GF-D8 (cell line): ENCODE measurements at regions not wholly inside any gene's neighbourhood (a gene's known extent, or its start where the extent isn't known, plus 50 kb on each side); places are given as distances from the start of the nearest gene placed in this dataset.
"Not testable (repeated sequence)": the region's sequence is repeated elsewhere in the genome, so short reads cannot be mapped to it uniquely, and the experiment has no call there.

Experiments
- DNase-seq: peaks from one replicate; lab custom pipeline; 2025; lab: John Stamatoyannopoulos, UW

DNA sequence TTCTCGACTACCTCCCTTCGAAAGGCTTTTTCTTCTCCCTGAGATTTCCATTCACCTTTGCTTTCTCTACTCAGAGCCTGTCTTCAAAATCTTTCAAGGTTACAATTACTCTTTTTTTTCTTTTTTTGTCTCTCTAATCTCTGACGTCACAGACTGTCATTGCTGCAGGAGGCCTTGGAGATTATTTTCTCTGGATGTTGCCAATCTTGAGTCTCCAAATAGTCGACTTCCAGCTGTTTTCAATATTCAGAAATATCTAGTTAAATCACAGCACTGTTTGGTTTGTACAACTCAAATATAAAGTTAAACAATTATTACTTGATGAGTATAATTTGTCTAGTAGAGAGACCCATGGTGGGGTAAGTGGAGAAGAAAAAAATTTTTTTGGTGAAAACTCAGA is 359.0 kb upstream of the BOD1L1 start:
- DNase-seq, result no peak

DNA sequence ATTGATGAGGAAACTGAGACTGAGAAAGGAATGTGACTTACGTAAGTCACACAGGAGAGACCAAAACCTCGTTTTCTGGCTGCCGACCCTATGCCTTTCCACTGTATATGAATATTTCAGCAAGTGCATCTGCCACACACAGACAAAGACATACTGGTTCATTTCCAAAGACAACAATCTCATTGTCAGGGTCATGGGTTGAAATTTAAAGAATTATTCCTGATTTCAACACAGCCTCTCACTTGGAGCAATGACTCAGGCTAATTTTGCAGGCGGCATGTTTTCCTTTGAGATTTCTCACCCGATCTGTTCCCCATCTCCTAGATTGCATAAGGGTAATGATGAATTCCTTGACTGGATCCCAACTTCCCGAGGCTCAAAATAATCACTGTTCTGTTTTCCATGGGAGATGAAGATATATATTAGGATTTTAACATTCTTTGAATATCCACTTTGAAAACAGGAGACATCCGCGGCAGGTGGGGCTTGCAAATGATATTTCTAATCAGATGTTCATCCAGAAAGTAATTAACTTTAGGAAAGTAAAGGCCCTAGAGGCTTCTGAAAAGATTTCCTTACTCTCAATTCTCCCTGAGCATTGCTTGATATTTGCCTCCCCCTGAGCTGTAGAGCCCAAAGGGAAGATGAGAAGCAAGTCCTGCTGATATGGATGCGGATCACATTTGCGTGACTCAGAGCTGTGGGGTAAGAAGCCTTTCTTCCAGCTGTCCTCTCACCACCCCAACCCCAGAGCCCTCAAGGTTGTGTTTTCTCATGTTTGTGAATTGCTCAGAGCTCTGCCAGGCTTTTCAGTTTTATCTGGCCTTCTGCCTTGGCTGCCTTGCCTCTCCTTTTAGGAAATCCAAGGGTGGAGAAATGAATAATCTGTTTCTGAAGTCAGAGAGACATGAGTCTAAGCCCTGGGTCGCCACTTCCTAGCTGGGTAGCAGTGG is 361.1 kb upstream of the BOD1L1 start:
- no peak for DNase-seq

GRCh38 chr4:13989501-13989900 is 362.0 kb upstream of the BOD1L1 start:
- no peak for DNase-seq

GRCh38 chr4:13990596-13991589 is 363.4 kb upstream of the BOD1L1 start:
- no peak for DNase-seq

- DNase-seq, result no peak
Measured at GRCh38 chr4:13992041-13992440, 364.5 kb upstream of the BOD1L1 start.

DNA sequence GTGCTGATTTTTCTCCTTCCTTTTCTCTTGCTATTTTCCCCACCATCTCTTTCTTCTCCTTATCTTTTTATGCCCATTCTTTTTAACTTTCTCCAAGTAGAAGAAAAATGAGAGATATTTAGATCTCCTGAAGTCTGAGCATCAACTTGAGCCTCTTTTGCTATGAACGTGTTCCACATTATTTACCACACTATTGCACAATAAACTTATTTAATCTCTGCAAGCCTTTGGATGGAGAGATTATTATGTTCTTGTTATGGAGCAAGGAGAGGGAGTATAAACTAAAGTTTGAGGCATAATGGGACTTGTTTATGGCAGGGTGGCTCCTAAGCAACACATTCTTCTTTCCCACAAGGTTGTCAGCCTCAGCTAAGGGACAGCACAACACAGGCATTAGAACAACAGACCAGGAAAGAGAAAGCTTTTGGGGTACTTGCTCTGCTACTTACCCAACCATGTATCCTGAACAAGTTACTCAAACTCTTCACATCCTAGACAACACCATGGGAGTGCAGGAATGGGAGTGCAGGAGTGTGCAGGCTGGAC is 365.5 kb upstream of the BOD1L1 start:
- DNase-seq, result no peak

GRCh38 chr4:13994016-13994415 is 366.5 kb upstream of the BOD1L1 start:
- no peak for DNase-seq

GRCh38 chr4:13998850-13999445 is 371.4 kb upstream of the BOD1L1 start:
- no peak for DNase-seq

DNA sequence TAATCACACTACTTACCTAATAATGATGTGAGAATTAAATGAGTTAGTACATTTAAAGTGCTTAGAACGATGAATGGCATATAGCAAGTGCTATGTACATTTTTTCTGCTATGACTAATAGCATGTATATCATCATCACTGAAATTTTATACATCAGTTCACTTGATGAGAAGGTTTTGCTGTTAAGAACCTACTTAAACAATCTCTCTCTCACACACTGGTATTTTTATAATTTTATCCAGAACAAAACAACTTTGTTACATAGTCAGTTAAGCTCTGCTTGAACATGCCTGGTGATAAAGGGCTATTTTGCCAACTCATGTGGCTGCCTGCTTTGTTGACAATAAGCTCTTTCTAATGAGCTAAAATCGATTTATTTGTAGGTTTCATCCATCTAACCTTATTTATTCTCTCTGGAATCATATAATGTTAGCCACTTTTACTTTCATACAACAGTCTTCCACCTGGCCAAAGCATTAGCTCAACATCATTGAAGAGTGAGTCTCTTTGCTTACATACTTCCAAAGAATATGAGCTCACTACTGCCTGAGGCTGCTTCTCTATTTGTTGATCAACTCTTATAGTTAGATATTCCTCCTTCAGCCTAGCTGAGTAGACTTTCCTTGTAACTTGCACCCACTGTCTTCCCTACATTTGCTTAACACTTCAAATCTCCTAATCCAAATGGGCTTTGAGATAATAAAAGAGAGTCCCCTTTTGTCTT is 372.7 kb upstream of the BOD1L1 start:
- no peak for DNase-seq

DNA sequence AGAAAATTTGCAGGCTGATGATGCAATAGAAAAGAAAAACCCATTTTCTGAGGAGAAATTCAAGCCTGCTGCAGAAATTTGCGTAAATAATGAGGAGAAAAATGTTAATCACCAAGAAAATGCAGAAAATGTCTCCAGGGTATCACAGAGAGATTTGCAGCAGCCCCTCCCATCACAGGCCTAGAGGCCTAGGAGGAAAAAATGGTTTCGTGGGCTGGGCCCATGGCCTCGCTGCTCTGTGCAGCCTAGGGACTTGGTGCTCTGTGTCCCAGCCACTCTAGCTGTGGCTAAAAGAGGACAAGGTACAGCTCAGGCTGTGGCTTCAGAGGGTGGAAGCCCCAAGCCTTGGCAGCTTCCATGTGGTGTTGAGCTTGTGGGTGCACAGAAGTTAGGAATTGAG is 374.8 kb upstream of the BOD1L1 start:
- not testable (repeated sequence) for DNase-seq

DNA sequence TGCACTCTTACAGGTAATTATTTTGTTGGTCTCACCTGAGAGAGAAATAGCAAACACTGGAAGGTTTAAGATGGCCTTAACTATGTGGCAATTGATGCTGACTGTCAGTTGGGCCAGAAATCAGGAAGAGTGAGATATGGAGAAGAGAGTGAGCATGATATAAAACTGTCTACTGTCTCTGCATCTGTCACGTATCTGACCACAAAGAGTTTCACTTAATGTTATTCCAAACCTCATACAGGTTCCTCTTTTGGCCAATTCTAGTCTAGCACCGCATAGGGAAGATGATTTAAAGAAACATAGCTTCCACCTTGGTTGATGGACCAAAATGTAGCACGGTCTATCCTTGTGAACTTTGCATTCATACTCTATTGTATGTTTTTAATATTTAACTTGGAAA is 381.0 kb upstream of the BOD1L1 start:
- DNase-seq, result no peak

DNA sequence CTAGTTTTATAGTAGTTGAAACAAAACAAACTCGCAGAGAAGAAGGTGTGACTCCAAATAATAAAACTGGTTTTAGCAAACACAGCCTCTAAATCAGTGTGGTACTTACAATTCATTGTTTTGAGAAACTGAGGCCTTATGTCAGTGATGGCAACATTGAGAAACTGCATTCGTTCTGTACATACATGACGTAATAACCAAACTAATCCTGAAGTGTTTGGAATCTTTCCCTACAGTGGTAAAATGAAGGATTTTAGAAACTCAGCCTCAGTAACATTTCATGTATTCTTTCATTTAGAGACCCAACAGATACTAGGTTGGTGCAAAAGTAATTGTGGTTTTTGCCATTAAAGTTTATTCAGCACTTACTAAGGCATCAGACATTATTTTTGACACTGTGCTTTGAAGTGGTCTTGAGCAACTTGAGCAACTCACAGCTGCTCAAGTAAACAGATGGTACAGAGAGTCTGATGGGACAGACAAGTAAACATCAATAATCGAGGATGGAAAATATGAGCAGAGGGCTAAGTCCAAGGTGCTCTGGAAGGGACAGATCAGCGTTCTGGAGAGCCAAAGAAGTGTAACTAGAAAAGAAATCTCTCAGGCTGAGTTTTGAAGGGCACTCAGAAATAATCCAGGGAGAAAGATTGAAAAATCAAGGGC is 390.8 kb upstream of the BOD1L1 start:
- no peak for DNase-seq

DNA sequence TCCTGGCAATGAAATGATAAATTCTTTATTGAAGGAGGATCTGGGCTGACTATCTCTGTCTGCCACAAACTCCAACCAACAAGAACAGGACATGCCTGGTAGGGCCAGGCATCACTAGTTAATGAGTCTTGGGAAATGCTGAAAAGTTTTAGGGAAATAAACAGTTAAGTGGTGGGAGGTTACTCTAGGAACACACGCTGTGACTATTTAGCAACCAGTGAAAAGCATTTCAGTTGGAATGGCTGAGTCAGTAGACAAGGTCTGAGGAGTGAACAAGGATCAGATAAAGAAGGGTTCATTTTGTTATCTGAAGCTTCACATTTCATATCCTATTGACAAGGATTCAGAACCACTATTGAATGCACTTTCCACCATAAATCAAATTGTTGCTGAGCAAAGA is 394.9 kb upstream of the BOD1L1 start:
- DNase-seq, result no peak

GRCh38 chr4:14023036-14023435 is 395.5 kb upstream of the BOD1L1 start:
- no peak for DNase-seq

DNA sequence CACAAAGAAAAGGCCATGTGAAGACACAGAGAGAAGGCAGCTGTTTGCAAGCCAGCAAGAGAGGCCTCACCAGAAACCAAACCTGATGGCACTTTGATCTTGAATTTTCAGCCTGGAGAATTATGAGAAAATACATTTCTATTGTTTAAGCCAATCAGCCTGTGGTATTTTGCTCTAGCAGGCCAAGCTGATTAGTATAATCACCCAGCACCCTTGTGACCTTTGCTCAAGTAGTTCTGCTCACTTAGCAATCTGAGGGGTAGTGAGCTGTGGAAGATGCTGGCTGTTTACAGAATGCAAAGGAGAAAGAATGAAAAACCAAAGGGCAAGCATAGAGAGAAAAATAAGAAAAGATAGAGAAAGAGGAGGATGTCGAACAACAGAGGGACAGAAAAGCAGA is 396.4 kb upstream of the BOD1L1 start:
- DNase-seq, result no peak

DNA sequence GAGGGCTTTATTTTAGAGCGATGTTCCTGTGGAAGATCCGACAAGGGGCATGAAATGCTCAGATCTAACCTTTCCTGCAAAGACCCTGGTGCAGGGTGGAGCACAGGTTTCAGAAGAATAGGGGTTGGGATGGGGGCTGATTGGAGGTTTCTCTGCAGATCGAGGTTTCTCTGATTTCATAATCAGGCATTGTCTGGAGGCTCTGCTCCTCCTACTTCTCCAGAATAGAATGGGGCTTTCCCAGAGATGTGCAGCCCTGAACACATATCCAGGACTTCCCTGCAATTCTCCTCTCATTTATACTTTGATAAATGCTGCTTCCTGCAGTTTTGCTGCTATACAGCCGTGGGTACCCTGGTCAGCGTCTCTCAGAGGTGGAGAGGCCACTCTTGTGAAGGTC is 397.6 kb upstream of the BOD1L1 start:
- DNase-seq, result no peak

- DNase-seq, result no peak
Measured at GRCh38 chr4:14025891-14026290, 398.4 kb upstream of the BOD1L1 start.

DNA sequence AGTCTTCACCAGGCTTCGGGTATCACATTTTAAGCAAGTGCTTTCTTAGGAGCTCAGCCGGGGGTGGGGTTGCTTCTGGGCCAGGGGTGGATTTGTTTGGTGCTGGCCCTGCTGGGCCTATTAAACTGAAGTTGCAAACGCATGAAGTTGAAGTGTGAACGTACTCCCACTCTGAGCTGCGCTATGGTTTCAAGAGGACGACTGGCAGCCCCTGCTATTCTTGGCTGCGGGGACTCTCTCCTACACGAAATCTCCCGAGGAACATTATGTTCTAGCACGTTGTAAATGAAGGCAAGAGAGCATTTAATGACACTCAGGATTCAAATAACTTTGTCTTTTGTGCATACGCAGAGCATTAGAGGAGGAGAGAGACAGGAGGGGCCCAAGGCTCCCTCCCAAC is 401.3 kb upstream of the BOD1L1 start:
- no peak for DNase-seq

GRCh38 chr4:14035076-14035475 is 407.6 kb upstream of the BOD1L1 start:
- DNase-seq, result no peak

DNA sequence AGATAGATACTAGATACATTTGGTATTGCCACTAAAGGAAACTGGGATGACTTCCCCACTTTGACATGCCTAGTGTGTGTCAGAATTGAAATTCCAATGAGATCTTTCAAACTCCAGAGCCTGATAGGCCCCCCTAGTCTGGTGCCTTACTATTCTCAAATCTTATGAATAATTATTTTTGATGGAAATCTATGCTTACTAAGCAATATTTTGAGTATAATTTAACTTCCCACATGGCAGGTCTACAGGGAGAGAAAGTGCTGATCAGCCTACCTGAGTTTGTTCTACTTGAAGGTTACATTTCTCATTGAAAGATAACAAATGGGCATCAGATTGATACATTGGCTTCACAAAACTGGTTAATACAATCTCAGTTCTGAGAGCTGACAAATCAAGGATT is 415.7 kb upstream of the BOD1L1 start:
- DNase-seq, result no peak

GRCh38 chr4:14046642-14047041 is 419.1 kb upstream of the BOD1L1 start:
- DNase-seq, result no peak
